Astrocyte of the cerebellum (primary cell): ENCODE measurements at regions not wholly inside any gene's neighbourhood (a gene's known extent, or its start where the extent isn't known, plus 50 kb on each side); places are given as distances from the start of the nearest gene placed in this dataset.

Experiments used
- DNase-seq: peaks from one replicate; pipeline ENCODE4 v3.0.0-alpha.2; 2011; ENCODE audit warnings: low read depth
- H3K4me3 ChIP-seq: 2 replicates; pipeline ENCODE4 v1.5.1; 2011; ENCODE audit warnings: mild to moderate bottlenecking, low read depth, low read length, moderate library complexity
- in situ Hi-C: cut with HindIII; loops from 2 replicates; pipeline ENCODE4 v1.10.0; 2017; ENCODE audit warnings: low sequenced_read_pairs
- TF ChIP-seq, protein P1 (sequence below): IDR thresholded peaks from 2 replicates; pipeline ENCODE4 v1.5.1; 2012; ENCODE audit warnings: low read length, low read depth, moderate library complexity, mild to moderate bottlenecking; ENCODE audit errors: missing control alignments

DNA sequence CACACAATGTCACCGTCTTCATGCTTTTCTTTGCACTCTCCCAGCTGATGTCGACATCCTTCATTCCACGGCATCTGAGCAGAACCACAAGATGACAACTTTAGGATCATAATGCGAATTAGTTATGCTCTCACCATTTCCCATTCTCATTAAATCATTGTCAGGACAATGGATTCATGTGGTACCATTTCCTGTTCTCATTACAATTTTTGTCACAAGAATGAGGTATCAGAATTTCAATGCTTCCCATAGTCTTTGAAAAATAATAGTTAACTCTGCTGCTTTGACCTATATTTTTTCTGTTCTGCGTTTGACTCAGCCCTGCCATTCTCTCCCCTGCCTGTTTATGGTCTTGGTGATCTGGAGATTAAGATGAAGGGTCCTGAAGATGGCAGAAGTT is 175.7 kb upstream of the MDFIC2 start:
- TF ChIP-seq, protein P1, sequence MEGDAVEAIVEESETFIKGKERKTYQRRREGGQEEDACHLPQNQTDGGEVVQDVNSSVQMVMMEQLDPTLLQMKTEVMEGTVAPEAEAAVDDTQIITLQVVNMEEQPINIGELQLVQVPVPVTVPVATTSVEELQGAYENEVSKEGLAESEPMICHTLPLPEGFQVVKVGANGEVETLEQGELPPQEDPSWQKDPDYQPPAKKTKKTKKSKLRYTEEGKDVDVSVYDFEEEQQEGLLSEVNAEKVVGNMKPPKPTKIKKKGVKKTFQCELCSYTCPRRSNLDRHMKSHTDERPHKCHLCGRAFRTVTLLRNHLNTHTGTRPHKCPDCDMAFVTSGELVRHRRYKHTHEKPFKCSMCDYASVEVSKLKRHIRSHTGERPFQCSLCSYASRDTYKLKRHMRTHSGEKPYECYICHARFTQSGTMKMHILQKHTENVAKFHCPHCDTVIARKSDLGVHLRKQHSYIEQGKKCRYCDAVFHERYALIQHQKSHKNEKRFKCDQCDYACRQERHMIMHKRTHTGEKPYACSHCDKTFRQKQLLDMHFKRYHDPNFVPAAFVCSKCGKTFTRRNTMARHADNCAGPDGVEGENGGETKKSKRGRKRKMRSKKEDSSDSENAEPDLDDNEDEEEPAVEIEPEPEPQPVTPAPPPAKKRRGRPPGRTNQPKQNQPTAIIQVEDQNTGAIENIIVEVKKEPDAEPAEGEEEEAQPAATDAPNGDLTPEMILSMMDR = no peak
- in situ Hi-C loops = no loop called here
- no peak for DNase-seq
- H3K4me3 ChIP-seq = no peak overlapping the region

DNA sequence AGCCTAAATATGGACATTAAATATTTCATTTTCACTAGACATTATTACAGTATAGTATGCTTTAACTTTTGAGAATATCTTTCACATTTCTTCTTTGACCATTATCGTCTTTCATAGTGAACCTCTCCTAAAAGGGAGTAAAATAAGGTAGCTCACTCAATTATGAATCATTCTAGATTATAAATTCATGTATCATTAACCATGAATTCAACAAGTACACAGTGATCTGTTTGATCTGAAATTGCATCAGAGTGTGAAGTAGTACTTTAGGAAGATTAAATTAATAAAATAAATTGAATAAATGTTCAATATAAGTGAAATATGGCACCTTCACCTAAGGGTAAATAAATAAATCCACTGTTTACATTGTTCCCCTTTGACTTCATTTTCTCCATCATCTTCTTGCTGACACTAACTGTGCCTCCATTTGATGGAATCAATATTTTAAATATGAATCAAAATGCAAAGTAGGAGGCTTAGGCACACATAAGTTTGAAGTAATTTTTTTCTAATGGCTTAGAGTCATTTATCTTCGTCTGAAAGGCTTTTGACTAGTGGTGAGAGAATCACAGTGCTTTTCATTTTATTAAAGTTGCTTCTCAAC is 174.1 kb upstream of the MDFIC2 start:
- DNase-seq = no peak
- in situ Hi-C loops = no loop called here
- no peak overlapping the region for H3K4me3 ChIP-seq
- TF ChIP-seq, protein P1 = no peak

DNA sequence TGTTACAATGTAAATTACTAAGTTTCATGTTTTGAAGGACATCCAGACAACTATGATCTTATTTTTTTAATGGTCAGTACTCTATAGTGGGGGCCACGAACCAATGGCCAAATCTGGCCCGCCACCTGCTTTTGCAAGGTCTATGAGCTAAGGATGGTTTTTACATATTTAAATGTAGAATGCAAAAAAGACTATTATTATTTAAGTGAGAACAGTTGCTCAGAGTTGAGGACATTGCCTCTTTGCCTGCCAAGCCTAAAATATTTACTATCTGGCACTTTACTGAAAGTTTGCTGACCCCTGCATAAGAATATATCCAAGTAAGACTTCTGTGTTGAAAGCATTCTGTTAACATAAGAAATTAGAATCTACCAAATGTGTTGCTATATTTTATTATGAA is 163.7 kb upstream of the MDFIC2 start:
- no peak overlapping the region for H3K4me3 ChIP-seq
- in situ Hi-C loops = no loop called here
- DNase-seq = no peak
- TF ChIP-seq, protein P1 = no peak

DNA sequence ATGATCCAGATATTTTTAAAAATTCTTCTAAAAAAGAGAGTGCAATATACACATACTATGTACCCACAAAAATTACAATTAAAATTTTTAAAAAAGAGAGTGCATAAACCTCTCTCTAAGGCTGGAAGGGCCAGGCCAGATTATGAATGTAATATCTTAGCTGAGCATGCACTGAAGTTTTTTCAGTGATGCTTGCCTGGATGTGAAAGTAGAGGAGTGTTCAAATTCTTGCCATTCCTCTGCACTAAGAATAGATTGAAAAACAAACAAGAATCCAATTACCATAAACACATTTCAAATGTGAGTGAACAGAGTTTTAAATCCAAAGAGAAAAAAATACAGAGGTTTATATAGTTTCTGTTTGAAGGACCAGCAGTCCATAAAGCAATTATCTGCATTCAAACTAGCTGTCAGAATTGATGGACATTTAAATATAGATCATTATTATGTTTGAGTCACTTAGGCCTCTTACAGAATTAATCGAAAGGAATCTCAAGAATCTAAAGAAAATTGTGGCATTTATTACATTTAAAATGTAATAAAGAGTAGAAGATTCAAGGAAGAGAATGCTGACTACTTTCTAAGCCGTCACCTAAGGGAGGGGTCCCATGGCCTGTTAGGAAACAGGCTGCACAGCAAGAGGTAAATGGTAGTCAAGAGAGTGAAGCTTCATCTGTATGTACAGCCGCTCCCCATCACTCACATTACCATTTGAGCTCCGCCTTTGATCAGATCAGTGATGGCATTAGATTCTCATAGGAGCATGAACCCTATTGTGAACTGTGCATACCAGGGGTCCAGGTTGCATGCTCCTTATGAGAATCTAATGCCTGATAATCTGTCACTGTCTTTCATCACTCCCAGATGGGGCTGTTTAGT is 159.3 kb upstream of the MDFIC2 start:
- no peak overlapping the region for H3K4me3 ChIP-seq
- no peak for DNase-seq
- in situ Hi-C loops = no loop called here
- TF ChIP-seq, protein P1 = no peak

DNA sequence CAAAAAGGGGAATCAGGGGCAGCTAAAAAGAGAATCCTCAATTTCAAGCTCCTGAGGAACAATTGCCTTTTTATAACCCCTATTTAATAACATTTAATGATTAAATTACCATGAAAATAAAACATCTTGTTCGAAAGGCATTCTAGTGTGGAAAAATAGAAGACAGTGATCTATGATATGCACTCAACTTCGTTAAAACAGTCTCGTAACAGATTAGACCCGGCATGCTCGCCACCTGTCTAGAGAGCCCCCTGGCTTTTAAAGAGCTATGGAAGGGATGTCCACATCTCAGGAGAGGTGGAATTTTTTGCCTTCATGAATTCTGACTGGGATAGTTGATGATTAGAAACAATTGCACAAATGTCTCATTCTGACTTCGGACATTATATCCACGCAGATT is 153.7 kb upstream of the MDFIC2 start:
- in situ Hi-C loops = no loop called here
- TF ChIP-seq, protein P1 = no peak
- H3K4me3 ChIP-seq = no peak overlapping the region
- DNase-seq = no peak

DNA sequence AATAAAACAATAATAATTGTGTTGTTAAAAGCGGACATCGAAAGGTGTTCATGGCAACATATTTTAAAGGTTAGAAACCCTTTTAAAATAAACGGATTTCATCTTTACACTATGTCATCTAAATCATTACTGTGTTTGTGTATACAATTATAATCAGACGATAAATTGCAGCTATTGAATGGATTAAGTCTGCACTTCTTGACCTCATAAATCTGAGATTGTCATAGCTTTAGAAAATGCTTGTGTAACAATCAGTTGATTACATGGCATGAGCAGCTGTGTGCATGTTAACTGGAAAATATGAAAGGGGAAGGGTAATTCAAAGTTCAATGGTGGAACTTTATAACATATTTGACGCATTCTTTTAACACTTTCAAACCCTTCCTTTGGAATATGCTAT is 152.4 kb upstream of the MDFIC2 start:
- in situ Hi-C loops = no loop called here
- TF ChIP-seq, protein P1 = no peak
- DNase-seq = no peak
- H3K4me3 ChIP-seq = no peak overlapping the region
